Esophagus squamous epithelium (tissue), 4 donors: ENCODE measurements at regions not wholly inside any gene's neighbourhood (a gene's known extent, or its start where the extent isn't known, plus 50 kb on each side); places are given as distances from the start of the nearest gene placed in this dataset.

Experiments used
- CTCF ChIP-seq, 6 experiments: fragments of 450-650 bp in 4 of 6; fragments of 200-600 bp in 2 of 6; sonication (generic) in 2 of 6; IDR thresholded peaks; one replicate each; pipeline ENCODE4 v1.5.1; 2016 to 2019; ENCODE audit warnings: antibody characterized with exemption in 6 of 6, mild to moderate bottlenecking in 4 of 6, moderate library complexity in 4 of 6
- POLR2A ChIP-seq, 4 donors: fragments of 450-650 bp; IDR thresholded peaks; one replicate each; pipeline ENCODE4 v1.6.1; 2017; ENCODE audit warnings: antibody characterized with exemption in 4 of 4, mild to moderate bottlenecking in 4 of 4, moderate library complexity in 3 of 4

GRCh38 chr4:175090116-175090515, 172.0 kb downstream of the ADAM29 start:
- TF ChIP-seq CTCF (IDR thresholded peaks at IDR 0.05): no peak
- no peak for TF ChIP-seq POLR2A (IDR thresholded peaks at IDR 0.05)
